Peyer's patch (tissue), 4 donors: ENCODE measurements at regions not wholly inside any gene's neighbourhood (a gene's known extent, or its start where the extent isn't known, plus 50 kb on each side); places are given as distances from the start of the nearest gene placed in this dataset.

Experiments
- POLR2A ChIP-seq, 2 donors: fragments of 450-650 bp; IDR thresholded peaks; one replicate each; pipeline ENCODE4 v1.5.1; 2017; ENCODE audit warnings: antibody characterized with exemption in 2 of 2, mild to moderate bottlenecking in 2 of 2, moderate library complexity in 2 of 2
- TF ChIP-seq, protein P1 (sequence below), 6 experiments: fragments of 450-650 bp in 4 of 6; fragments of 200-600 bp in 2 of 6; sonication (generic) in 1 of 6; IDR thresholded peaks; one replicate each; pipeline ENCODE4 v1.5.1; 2017 to 2019; ENCODE audit warnings: antibody characterized with exemption in 6 of 6, mild to moderate bottlenecking in 3 of 6, moderate library complexity in 1 of 6

GRCh38 chr3:162770551-162770950, 1273.9 kb downstream of the OTOL1 start:
- TF ChIP-seq POLR2A (IDR thresholded peaks at IDR 0.05): no peak
- TF ChIP-seq, protein P1, sequence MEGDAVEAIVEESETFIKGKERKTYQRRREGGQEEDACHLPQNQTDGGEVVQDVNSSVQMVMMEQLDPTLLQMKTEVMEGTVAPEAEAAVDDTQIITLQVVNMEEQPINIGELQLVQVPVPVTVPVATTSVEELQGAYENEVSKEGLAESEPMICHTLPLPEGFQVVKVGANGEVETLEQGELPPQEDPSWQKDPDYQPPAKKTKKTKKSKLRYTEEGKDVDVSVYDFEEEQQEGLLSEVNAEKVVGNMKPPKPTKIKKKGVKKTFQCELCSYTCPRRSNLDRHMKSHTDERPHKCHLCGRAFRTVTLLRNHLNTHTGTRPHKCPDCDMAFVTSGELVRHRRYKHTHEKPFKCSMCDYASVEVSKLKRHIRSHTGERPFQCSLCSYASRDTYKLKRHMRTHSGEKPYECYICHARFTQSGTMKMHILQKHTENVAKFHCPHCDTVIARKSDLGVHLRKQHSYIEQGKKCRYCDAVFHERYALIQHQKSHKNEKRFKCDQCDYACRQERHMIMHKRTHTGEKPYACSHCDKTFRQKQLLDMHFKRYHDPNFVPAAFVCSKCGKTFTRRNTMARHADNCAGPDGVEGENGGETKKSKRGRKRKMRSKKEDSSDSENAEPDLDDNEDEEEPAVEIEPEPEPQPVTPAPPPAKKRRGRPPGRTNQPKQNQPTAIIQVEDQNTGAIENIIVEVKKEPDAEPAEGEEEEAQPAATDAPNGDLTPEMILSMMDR (IDR thresholded peaks at IDR 0.05): no peak
